AG09309 (cell line): ENCODE measurements at regions not wholly inside any gene's neighbourhood (a gene's known extent, or its start where the extent isn't known, plus 50 kb on each side); places are given as distances from the start of the nearest gene placed in this dataset.

Source experiments
- DNase-seq: peaks from one replicate; pipeline ENCODE4 v3.0.0-alpha.2; 2010; ENCODE audit warnings: low read depth
- H3K4me3 ChIP-seq: 2 replicates; pipeline ENCODE4 v1.5.1; 2011; ENCODE audit warnings: mild to moderate bottlenecking, low read depth, low read length, moderate library complexity; ENCODE audit not compliant: control insufficient read depth
- TF ChIP-seq, protein P1 (sequence below): IDR thresholded peaks from 2 replicates; pipeline ENCODE4 v1.5.1; 2011; ENCODE audit warnings: mild to moderate bottlenecking, low read depth, low read length, inconsistent platforms; ENCODE audit not compliant: insufficient read depth, control insufficient read depth; ENCODE audit errors: missing control alignments

DNA sequence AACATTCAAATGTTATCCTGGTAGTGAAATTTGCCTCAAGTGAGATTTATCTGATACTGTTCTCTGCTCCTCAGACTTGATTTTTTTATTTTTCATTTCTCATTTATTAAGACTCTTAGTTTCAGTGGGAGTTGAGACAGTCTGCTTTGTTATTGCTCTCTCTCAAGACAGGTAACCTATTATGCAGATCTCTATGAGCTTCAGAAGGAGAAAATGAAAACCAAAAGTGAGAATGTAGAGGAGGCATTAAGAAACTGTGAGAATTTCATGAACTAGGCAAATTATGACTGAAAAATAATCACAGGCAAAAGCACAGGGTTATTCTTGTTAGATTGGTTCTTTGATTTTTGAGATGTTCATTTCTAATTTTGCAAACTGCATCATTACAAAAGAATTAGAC lies 290.0 kb upstream of the CHORDC1 start:
- H3K4me3 ChIP-seq: no peak overlapping the region
- no peak for DNase-seq
- TF ChIP-seq, protein P1, sequence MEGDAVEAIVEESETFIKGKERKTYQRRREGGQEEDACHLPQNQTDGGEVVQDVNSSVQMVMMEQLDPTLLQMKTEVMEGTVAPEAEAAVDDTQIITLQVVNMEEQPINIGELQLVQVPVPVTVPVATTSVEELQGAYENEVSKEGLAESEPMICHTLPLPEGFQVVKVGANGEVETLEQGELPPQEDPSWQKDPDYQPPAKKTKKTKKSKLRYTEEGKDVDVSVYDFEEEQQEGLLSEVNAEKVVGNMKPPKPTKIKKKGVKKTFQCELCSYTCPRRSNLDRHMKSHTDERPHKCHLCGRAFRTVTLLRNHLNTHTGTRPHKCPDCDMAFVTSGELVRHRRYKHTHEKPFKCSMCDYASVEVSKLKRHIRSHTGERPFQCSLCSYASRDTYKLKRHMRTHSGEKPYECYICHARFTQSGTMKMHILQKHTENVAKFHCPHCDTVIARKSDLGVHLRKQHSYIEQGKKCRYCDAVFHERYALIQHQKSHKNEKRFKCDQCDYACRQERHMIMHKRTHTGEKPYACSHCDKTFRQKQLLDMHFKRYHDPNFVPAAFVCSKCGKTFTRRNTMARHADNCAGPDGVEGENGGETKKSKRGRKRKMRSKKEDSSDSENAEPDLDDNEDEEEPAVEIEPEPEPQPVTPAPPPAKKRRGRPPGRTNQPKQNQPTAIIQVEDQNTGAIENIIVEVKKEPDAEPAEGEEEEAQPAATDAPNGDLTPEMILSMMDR: no peak

DNA sequence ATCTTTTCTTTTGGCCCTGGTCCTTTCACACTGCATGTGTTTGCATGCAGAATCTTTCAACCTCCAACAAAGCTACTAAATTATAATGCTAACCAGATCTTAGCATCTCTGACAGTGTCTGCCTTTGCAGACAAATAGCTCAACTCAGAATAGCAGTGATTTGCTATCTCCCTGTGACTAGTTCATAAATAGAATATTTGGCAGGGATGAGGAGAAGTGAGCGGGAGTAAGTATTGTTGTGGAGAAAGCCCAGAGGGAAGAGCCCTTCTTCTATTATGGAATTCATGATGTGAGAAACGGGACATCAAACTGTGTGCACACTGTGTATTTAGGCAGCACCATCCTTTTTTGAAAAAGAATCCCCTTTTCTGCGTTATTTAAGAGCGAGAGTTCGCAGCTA lies 288.0 kb upstream of the CHORDC1 start:
- no peak for DNase-seq
- TF ChIP-seq, protein P1: no peak
- H3K4me3 ChIP-seq: no peak overlapping the region

DNA sequence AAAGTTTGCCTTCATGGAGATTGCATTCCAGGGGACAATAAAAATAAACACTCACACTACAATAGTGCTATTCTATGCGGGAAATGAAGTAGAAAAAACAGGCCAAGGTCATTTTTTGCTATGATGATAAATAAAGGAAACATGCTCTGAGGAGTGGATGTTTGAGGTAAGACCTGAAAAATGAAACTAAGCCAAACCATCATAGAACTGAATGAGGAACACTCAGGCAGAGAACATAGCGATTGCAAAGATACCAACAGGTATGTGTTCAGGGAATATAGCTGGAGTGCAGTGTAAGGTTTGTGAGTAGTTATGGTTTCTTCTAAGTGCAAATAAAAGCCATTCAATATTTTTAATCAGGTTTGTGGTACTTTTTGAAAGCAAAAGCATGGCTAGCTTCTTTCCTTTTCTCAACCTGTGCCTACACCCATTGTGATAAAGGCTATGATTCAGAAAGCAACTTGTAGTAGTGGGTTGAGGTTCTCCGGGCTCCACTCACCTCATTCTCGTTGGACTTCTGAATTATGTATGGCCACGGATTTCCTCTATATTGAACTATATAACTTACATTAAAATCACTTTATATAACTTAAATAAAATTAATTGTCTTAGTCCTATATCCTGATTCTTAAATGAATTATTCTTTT lies 278.2 kb upstream of the CHORDC1 start:
- no peak for DNase-seq
- no peak overlapping the region for H3K4me3 ChIP-seq
- TF ChIP-seq, protein P1: no peak

DNA sequence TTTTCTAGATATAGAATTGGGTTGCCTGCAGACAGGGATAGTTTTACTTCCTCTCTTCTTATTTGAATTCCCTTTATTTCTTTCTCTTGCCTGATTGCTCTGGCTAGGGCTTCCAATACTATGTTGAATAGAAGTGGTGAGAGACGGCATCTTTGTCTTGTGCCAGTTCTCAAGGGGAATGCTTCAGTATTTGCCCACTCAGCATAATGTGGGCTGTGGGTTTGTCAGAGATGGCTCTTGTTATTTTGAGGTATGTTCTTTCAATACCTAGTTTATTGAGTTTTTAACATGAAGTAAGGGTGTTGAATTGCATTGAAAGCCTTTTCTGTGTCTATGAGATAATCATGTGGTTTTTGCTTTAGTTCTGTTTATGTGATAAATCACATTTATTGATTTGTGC lies 273.9 kb upstream of the CHORDC1 start:
- no peak for DNase-seq
- no peak overlapping the region for H3K4me3 ChIP-seq
- TF ChIP-seq, protein P1: no peak

DNA sequence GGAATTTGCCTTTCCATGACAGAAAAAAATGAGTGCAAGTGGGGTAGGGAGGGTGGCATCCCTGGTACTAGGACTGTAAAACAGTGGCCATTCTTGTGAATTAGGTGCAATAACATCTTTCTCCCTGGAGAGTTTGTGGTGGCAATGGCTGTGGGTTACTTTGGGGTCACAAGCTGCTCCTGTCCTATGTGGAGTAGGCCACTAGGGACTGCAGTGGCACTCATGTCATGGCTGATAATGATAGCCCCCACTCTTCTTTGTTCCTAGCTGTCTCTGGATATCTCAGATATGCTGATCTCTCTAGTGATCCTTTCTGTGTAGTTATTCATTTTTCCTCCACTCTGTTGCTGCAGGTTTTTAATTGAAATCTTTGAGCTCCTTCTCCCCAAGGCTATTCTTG lies 270.5 kb upstream of the CHORDC1 start:
- no peak for DNase-seq
- TF ChIP-seq, protein P1: no peak
- no peak overlapping the region for H3K4me3 ChIP-seq

DNA sequence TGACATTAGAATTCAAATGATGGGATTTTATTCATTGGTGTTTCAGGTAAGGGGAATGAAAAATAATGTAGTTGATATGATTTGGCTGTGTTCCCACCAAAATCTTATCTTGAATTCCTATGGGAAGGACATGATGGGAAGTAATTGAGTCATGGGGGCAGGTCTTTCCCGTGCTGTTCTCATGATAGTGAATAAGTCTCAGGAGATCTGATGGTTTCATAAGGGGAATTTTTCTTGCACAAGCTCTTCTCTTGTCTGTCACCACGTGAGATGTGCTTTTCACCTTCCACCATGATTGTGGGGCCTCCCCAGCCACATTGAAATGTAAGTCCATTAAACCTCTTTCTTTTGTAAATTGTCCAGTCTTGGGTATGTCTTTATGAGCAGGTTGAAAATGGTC lies 268.6 kb upstream of the CHORDC1 start:
- TF ChIP-seq, protein P1: no peak
- DNase-seq: no peak
- H3K4me3 ChIP-seq: no peak overlapping the region
